Neural crest cell (in vitro differentiated cells): ENCODE measurements at regions not wholly inside any gene's neighbourhood (a gene's known extent, or its start where the extent isn't known, plus 50 kb on each side); places are given as distances from the start of the nearest gene placed in this dataset.

ENCODE experiments used
- DNase-seq: peaks from one replicate; pipeline ENCODE4 v3.0.0; 2021; ENCODE audit warnings: low read depth, mixed read lengths, low spot score
- H3K27ac Mint-ChIP-seq: one replicate; pipeline ENCODE4 v1.8.0; 2021; ENCODE audit warnings: mild to moderate bottlenecking, mixed read lengths; ENCODE audit not compliant: unreplicated experiment
- H3K27me3 Mint-ChIP-seq: 2 replicates; pipeline ENCODE4 v1.8.0; 2021; ENCODE audit warnings: low read depth, mild to moderate bottlenecking, mixed read lengths
- H3K36me3 Mint-ChIP-seq: 2 replicates; pipeline ENCODE4 v1.8.0; 2021; ENCODE audit warnings: low read depth, mild to moderate bottlenecking, mixed read lengths
- H3K4me1 Mint-ChIP-seq: 2 replicates; pipeline ENCODE4 v1.8.0; 2021; ENCODE audit warnings: mixed read lengths
- H3K4me3 Mint-ChIP-seq: one replicate; pipeline ENCODE4 v1.8.0; 2021; ENCODE audit warnings: mild to moderate bottlenecking, mixed read lengths
- H3K9me3 Mint-ChIP-seq: 2 replicates; pipeline ENCODE4 v1.8.0; 2021; ENCODE audit warnings: mixed read lengths
- TF ChIP-seq, protein P1 (sequence below): fragments of 200-600 bp; sonication (generic); conservative IDR thresholded peaks from 2 replicates; pipeline ENCODE4 v1.5.0; 2021; ENCODE audit warnings: antibody characterized with exemption, mild to moderate bottlenecking

DNA sequence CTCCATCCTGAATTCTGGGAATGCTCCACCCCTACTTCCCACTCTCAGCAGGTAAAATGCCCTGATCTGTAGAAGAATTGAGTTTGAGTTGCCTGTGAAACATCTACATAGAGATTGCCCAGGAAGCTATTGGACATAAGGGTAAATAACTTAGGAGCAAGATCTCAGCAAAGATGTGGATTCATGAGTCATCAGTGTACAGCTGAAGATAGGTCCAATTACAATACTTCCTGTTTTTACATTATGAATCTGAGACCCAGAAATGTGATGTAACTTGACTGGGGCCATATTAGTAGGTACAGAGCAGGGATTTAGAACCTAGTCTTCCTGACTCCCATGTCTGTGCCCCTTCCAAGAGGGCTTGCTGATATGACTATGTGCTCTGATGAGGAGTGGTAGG lies 79.4 kb upstream of the FNDC3A start:
- no peaks in the 10 kb centered on the region for H3K36me3 Mint-ChIP-seq
- no peaks in the 10 kb centered on the region for H3K4me1 Mint-ChIP-seq
- no peaks in the 10 kb centered on the region for H3K27me3 Mint-ChIP-seq
- peaks cover 1% of the 10 kb centered on the region for H3K9me3 Mint-ChIP-seq
- TF ChIP-seq, protein P1, sequence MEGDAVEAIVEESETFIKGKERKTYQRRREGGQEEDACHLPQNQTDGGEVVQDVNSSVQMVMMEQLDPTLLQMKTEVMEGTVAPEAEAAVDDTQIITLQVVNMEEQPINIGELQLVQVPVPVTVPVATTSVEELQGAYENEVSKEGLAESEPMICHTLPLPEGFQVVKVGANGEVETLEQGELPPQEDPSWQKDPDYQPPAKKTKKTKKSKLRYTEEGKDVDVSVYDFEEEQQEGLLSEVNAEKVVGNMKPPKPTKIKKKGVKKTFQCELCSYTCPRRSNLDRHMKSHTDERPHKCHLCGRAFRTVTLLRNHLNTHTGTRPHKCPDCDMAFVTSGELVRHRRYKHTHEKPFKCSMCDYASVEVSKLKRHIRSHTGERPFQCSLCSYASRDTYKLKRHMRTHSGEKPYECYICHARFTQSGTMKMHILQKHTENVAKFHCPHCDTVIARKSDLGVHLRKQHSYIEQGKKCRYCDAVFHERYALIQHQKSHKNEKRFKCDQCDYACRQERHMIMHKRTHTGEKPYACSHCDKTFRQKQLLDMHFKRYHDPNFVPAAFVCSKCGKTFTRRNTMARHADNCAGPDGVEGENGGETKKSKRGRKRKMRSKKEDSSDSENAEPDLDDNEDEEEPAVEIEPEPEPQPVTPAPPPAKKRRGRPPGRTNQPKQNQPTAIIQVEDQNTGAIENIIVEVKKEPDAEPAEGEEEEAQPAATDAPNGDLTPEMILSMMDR = no peak
- no peak overlapping the region for H3K27ac Mint-ChIP-seq
- no peak for DNase-seq
- no peak overlapping the region for H3K4me3 Mint-ChIP-seq

DNA sequence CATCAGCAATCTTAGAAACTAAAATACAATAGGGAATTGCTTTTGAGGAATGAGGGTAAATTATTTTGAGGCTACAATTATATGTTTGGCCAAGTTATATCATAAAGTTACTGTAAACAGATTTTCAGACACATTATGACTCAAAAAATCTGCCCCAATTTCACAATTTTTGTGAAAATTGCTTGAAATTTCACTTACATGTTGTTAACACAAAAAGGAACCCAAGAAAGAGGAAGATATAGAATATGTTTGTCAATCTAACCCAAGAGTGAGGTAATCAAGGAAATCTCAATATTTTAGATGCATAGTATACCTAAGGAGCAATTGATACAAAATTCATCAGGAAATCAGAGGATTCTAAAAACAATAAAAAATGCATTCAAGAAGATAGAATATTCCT lies 73.9 kb upstream of the FNDC3A start:
- peaks cover 5% of the 10 kb centered on the region for H3K4me1 Mint-ChIP-seq
- TF ChIP-seq, protein P1 = no peak
- no peaks in the 10 kb centered on the region for H3K9me3 Mint-ChIP-seq
- H3K27me3 Mint-ChIP-seq = no peaks in the 10 kb centered on the region
- no peak for DNase-seq
- H3K27ac Mint-ChIP-seq = no peak overlapping the region
- H3K4me3 Mint-ChIP-seq = no peak overlapping the region
- no peaks in the 10 kb centered on the region for H3K36me3 Mint-ChIP-seq

GRCh38 chr13:48902368-48902767 lies 73.3 kb upstream of the FNDC3A start:
- Mint-ChIP-seq H3K4me1 (peaks cover 5% of the 10 kb centered on the region), H3K9me3 (no peaks in the 10 kb centered on the region), H3K27ac (no peak overlapping the region), H3K36me3 (no peaks in the 10 kb centered on the region), H3K4me3 (no peak overlapping the region), H3K27me3 (no peaks in the 10 kb centered on the region)
- TF ChIP-seq, protein P1 = no peak
- DNase-seq = no peak

DNA sequence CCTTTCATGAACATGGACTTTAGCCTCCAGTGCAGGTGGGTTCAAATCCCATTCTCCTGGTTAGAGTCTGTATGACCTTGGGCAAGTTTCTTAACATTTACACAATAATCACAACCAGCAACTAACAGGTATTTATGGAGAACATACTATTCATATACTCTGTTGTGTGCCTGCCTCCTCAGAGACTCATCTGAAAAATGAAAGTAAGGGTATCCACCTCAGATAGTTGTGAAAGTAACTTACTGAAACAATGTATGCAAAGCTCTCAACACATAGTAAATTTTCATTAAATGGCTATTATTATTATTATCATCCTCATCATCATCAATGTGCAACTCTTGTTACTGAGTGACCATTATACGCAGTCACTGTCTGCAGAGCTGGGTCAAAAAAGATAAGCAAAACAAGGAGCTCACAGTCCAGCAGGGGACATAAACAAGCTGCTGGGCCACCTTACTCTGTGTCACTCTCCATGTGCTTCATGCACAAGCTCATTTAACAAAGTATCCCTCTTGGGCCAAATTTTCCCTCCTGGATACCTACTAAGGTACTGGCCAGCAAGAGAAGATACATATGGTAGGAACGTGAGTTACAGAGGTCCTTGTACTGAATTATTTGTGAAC lies 70.9 kb upstream of the FNDC3A start:
- no peak for DNase-seq
- Mint-ChIP-seq H3K4me3 (no peak overlapping the region), H3K9me3 (no peaks in the 10 kb centered on the region), H3K36me3 (no peaks in the 10 kb centered on the region), H3K27me3 (no peaks in the 10 kb centered on the region), H3K4me1 (peaks cover 5% of the 10 kb centered on the region), H3K27ac (no peak overlapping the region)
- TF ChIP-seq, protein P1 = no peak

GRCh38 chr13:48906200-48906599 lies 69.5 kb upstream of the FNDC3A start:
- no peak for DNase-seq
- Mint-ChIP-seq H3K9me3 (no peaks in the 10 kb centered on the region), H3K27me3 (no peaks in the 10 kb centered on the region), H3K4me1 (peaks cover 11% of the 10 kb centered on the region), H3K27ac (no peak overlapping the region), H3K4me3 (no peak overlapping the region), H3K36me3 (no peaks in the 10 kb centered on the region)
- TF ChIP-seq, protein P1 = no peak
